K562 (cell line): ENCODE measurements at regions not wholly inside any gene's neighbourhood (a gene's known extent, or its start where the extent isn't known, plus 50 kb on each side); places are given as distances from the start of the nearest gene placed in this dataset.

Source experiments
- CHD2 ChIP-seq: IDR thresholded peaks from 2 replicates; pipeline ENCODE4 v1.6.1; 2011; ENCODE audit warnings: low read depth, low read length
- CTCF ChIP-seq, 3 experiments: IDR thresholded peaks in 2 of 3; conservative IDR thresholded peaks in 1 of 3; 2 replicates each; pipeline ENCODE4 v1.5.1; 2011 to 2012; ENCODE audit warnings: low read length in 3 of 3, mild to moderate bottlenecking in 3 of 3, control low read depth in 2 of 3, improper control_type of control experiment in 1 of 3, inconsistent platforms in 1 of 3, low read depth in 1 of 3, mixed read lengths in 1 of 3, moderate library complexity in 1 of 3; ENCODE audit not compliant: insufficient read depth in 2 of 3
- HMG20B ChIP-seq: fragments of 250-450 bp; sonication (Bioruptor Pico); IDR thresholded peaks from 2 replicates; pipeline ENCODE4 v1.5.0; 2021; ENCODE audit warnings: mild to moderate bottlenecking
- IRF2 ChIP-seq: sonication (generic); formaldehyde crosslinking; IDR thresholded peaks from 2 replicates; pipeline ENCODE4 v1.8.1; 2022; ENCODE audit warnings: mild to moderate bottlenecking, missing genetic modification reagents
- KDM2B ChIP-seq: fragments of 250-450 bp; sonication (Bioruptor Pico); IDR thresholded peaks from 2 replicates; pipeline ENCODE4 v1.8.0; 2021; ENCODE audit warnings: mild to moderate bottlenecking, moderate library complexity
- POLR2A ChIP-seq: fragments of 450-650 bp; conservative IDR thresholded peaks from 2 replicates; pipeline ENCODE4 v1.6.1; 2016
- POLR3G ChIP-seq: IDR thresholded peaks from 2 replicates; pipeline ENCODE4 v1.6.1; 2011; ENCODE audit not compliant: insufficient read length, insufficient replicate concordance; ENCODE audit errors: extremely low read depth
- SREBF2 ChIP-seq: sonication (generic); formaldehyde crosslinking; IDR thresholded peaks from 2 replicates; pipeline ENCODE4 v1.4.0; 2020; ENCODE audit warnings: mild to moderate bottlenecking, missing genetic modification reagents
- U2AF2 ChIP-seq: fragments of 200-400 bp; formaldehyde crosslinking; optimal IDR thresholded peaks from 2 replicates; pipeline ENCODE3; 2017; ENCODE audit warnings: low read depth, mild to moderate bottlenecking, low read length
- ZNF449 ChIP-seq: fragments of 250-450 bp; sonication (Bioruptor Pico); IDR thresholded peaks from 2 replicates; pipeline ENCODE4 v1.8.0; 2022; ENCODE audit warnings: moderate library complexity, mild to moderate bottlenecking, inconsistent platforms
- TF ChIP-seq, protein P1 (sequence below): sonication (generic); formaldehyde crosslinking; IDR thresholded peaks from 2 replicates; pipeline ENCODE4 v1.5.0; 2020; ENCODE audit warnings: missing genetic modification reagents

- TF ChIP-seq, protein P1, sequence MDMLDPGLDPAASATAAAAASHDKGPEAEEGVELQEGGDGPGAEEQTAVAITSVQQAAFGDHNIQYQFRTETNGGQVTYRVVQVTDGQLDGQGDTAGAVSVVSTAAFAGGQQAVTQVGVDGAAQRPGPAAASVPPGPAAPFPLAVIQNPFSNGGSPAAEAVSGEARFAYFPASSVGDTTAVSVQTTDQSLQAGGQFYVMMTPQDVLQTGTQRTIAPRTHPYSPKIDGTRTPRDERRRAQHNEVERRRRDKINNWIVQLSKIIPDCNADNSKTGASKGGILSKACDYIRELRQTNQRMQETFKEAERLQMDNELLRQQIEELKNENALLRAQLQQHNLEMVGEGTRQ (CRISPR knock-in tag), result no peak
- TF ChIP-seq CHD2 (no peak), CTCF (IDR thresholded peaks at IDR 0.05 in 2 of 3, conservative IDR thresholded peaks at IDR 0.05 in 1 of 3; ENCODE audit: insufficient read depth in 2 of 3, low read depth in 1 of 3, low read length in 3 of 3) (no peak), POLR2A (no peak), SREBF2 (CRISPR knock-in tag) (no peak), ZNF449 (CRISPR knock-in tag) (no peak), U2AF2 (no peak), HMG20B (CRISPR knock-in tag) (no peak), POLR3G (no peak), IRF2 (CRISPR knock-in tag) (no peak), KDM2B (no peak)
These were observed 740.2 kb upstream of the NOVA1 start for GRCh38 chr14:27338012-27338411.
